ENCODE measurements at regions not wholly inside any gene's neighbourhood (a gene's known extent, or its start where the extent isn't known, plus 50 kb on each side); places are given as distances from the start of the nearest gene placed in this dataset.
A peak's percentile ranks its signal among the peaks of the same experiment; 100 is the strongest.

GRCh38 chr6:18990059-18990978 lies 603.2 kb downstream of the RNF144B start (continued):
- TF ChIP-seq, protein P1, sequence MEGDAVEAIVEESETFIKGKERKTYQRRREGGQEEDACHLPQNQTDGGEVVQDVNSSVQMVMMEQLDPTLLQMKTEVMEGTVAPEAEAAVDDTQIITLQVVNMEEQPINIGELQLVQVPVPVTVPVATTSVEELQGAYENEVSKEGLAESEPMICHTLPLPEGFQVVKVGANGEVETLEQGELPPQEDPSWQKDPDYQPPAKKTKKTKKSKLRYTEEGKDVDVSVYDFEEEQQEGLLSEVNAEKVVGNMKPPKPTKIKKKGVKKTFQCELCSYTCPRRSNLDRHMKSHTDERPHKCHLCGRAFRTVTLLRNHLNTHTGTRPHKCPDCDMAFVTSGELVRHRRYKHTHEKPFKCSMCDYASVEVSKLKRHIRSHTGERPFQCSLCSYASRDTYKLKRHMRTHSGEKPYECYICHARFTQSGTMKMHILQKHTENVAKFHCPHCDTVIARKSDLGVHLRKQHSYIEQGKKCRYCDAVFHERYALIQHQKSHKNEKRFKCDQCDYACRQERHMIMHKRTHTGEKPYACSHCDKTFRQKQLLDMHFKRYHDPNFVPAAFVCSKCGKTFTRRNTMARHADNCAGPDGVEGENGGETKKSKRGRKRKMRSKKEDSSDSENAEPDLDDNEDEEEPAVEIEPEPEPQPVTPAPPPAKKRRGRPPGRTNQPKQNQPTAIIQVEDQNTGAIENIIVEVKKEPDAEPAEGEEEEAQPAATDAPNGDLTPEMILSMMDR (IDR thresholded peaks at IDR 0.05) = peak; percentile 79
- TF ChIP-seq ELF1 (IDR thresholded peaks at IDR 0.05) = no peak

GRCh38 chr6:18997375-18997826 lies 610.3 kb downstream of the RNF144B start:
- H3K4me2 ChIP-seq = no peak overlapping the region
- no peaks in the 10 kb centered on the region for H4K20me1 ChIP-seq (ENCODE audit: insufficient read depth)
- ChIA-PET POLR2A (interaction anchor here (0.6 kb wide), 1 partner anchor 627 kb away, joined by 3 read pairs; no protein-coding TSS in a partner anchor), CTCF (interaction anchor here (0.9 to 1.7 kb wide), 6 partner anchors 9 to 1059 kb away, joined by 3 to 9 read pairs (median 4); no protein-coding TSS in a partner anchor)
- no peak overlapping the region for H3K9ac ChIP-seq
- H3K27me3 ChIP-seq (ENCODE audit: insufficient read depth) = no peaks in the 10 kb centered on the region
- no peaks in the 10 kb centered on the region for H3K36me3 ChIP-seq (replicated peaks in 1 of 2; ENCODE audit: control insufficient read depth in 1 of 2, insufficient read depth in 2 of 2, low read length in 1 of 2)
- no peak for TF ChIP-seq NFIC (IDR thresholded peaks at IDR 0.05; ENCODE audit: borderline replicate concordance)
- no peak for TF ChIP-seq TCF12 (IDR thresholded peaks at IDR 0.05)
- no peak for TF ChIP-seq IRF3 (IDR thresholded peaks at IDR 0.05; ENCODE audit: low read depth, low read length)
- no peak for TF ChIP-seq USF1 (IDR thresholded peaks at IDR 0.05; ENCODE audit: borderline replicate concordance, low read depth)
- TF ChIP-seq, protein P1 (IDR thresholded peaks at IDR 0.05) = peak; percentile 66
- TF ChIP-seq, protein P2, sequence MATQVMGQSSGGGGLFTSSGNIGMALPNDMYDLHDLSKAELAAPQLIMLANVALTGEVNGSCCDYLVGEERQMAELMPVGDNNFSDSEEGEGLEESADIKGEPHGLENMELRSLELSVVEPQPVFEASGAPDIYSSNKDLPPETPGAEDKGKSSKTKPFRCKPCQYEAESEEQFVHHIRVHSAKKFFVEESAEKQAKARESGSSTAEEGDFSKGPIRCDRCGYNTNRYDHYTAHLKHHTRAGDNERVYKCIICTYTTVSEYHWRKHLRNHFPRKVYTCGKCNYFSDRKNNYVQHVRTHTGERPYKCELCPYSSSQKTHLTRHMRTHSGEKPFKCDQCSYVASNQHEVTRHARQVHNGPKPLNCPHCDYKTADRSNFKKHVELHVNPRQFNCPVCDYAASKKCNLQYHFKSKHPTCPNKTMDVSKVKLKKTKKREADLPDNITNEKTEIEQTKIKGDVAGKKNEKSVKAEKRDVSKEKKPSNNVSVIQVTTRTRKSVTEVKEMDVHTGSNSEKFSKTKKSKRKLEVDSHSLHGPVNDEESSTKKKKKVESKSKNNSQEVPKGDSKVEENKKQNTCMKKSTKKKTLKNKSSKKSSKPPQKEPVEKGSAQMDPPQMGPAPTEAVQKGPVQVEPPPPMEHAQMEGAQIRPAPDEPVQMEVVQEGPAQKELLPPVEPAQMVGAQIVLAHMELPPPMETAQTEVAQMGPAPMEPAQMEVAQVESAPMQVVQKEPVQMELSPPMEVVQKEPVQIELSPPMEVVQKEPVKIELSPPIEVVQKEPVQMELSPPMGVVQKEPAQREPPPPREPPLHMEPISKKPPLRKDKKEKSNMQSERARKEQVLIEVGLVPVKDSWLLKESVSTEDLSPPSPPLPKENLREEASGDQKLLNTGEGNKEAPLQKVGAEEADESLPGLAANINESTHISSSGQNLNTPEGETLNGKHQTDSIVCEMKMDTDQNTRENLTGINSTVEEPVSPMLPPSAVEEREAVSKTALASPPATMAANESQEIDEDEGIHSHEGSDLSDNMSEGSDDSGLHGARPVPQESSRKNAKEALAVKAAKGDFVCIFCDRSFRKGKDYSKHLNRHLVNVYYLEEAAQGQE (IDR thresholded peaks at IDR 0.05; ENCODE audit: low read depth, low read length) = no peak
- peak; percentile 54 for TF ChIP-seq SMC3 (IDR thresholded peaks at IDR 0.05; ENCODE audit: low read depth, low read length)
- TF ChIP-seq FOSL2 (IDR thresholded peaks at IDR 0.05; ENCODE audit: borderline replicate concordance, low read depth) = no peak
- peak; percentile 64 for TF ChIP-seq RAD21 (IDR thresholded peaks at IDR 0.05; ENCODE audit: low read length)
- TF ChIP-seq, protein P3, sequence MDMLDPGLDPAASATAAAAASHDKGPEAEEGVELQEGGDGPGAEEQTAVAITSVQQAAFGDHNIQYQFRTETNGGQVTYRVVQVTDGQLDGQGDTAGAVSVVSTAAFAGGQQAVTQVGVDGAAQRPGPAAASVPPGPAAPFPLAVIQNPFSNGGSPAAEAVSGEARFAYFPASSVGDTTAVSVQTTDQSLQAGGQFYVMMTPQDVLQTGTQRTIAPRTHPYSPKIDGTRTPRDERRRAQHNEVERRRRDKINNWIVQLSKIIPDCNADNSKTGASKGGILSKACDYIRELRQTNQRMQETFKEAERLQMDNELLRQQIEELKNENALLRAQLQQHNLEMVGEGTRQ (IDR thresholded peaks at IDR 0.05; ENCODE audit: borderline replicate concordance, low read depth, low read length) = no peak
- no peaks in the 10 kb centered on the region for H3K9me2 ChIP-seq
- no peaks in the 10 kb centered on the region for H3K9me3 ChIP-seq
- no peak overlapping the region for H3K27ac ChIP-seq (ENCODE audit: low read depth in 2 of 2, low read length in 1 of 2)
- no peak overlapping the region for H3K4me3 ChIP-seq (ENCODE audit: low read depth in 2 of 2, low read length in 1 of 2)
- 0% methylated on average over 2 of the region's 2 CpGs for WGBS (ENCODE audit: low lambda C conversion rate)
- no peaks in the 10 kb centered on the region for H3K79me2 ChIP-seq (ENCODE audit: insufficient read depth)
- DNase-seq = peak; percentile 31
- H2AFZ ChIP-seq (ENCODE audit: low read depth) = no peak overlapping the region
- H3F3A ChIP-seq (replicated peaks; ENCODE audit: insufficient read depth) = no peaks in the 10 kb centered on the region
- no peaks in the 10 kb centered on the region for H3K4me1 ChIP-seq (ENCODE audit: control insufficient read depth in 1 of 2, insufficient read depth in 2 of 2, low read depth in 1 of 2, low read length in 1 of 2)
